ENCODE measurements at regions not wholly inside any gene's neighbourhood (a gene's known extent, or its start where the extent isn't known, plus 50 kb on each side); places are given as distances from the start of the nearest gene placed in this dataset.
"Not testable (repeated sequence)": the region's sequence is repeated elsewhere in the genome, so short reads cannot be mapped to it uniquely, and the experiment has no call there.

GRCh38 chr14:65834812-65835211, 422.3 kb downstream of the FUT8 start:
- DNase-seq (ENCODE audit: low read depth) = no peak

GRCh38 chr14:65835501-65835900, 423.0 kb downstream of the FUT8 start:
- DNase-seq (ENCODE audit: low read depth) = no peak

DNA sequence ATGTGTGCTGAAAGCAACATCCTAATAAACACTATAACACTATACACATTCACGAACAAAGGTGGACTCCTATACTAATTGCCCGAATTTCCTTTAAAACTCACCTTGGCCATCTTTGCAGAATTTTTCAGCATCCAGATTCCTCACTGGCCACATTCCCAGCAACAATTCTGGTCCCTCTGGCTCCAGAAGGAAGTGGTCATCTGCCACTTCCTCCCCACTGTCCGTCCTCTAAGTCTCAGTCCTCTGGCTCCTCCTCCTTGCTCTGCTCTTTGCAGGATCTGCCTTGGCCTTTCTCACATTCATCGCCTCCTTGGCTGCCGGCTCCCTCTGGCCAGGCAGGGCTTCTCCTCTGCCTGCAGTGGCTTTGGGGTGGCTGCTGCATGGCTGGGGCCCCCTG, 426.0 kb downstream of the FUT8 start:
- no peak for DNase-seq (ENCODE audit: low read depth)

DNA sequence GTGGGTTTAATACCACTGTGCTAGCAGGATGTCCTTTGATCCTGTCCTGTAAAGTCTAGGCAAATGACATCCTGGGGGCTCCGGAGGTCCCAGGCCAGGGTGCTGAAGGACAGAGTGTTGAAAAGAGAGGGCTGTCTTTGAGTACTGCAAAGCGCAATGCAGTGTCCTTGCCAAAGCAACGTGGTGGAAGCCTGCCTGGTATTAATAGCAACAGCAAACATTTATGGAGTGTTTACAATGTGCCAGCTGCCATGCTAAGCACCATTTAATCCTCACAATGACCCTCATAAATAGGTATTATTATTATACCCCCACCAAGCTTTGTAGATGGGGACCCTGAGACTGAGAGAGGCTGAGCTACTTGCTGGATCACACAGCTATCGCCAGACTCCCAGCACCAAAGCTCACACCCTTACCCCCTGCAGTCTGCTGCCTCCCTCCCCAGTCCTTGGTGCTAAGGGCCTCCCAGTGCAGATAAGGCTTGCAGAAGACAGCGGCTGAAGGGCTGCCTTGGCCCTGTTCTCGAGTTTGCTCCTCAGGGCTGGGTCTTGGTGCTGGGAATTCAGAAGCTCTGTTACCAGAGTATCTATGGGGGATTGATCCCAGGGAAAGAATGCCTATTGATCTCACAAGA, 427.7 kb downstream of the FUT8 start:
- DNase-seq (ENCODE audit: low read depth) = no peak

DNA sequence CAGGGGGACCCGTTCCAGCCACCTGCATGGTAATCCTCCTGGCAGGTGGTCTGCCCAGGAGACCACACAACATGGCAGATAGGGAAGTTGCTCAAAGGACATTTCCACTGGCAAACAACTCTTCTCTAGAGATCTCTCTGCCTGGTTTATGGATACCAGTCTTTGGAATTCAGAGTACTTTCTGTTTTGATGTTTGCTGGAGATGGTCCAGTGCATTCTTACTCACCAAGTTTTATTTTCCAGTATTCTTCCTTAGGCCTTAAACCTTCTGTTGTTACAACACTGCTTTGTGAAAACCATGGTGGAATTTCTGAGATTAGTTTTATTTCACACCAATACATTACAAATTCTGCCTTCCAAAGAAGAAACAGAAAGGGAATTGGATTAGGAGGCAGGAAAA, 428.3 kb downstream of the FUT8 start:
- no peak for DNase-seq (ENCODE audit: low read depth)

GRCh38 chr14:65846196-65846868, 433.8 kb downstream of the FUT8 start:
- DNase-seq (ENCODE audit: low read depth) = no peak

DNA sequence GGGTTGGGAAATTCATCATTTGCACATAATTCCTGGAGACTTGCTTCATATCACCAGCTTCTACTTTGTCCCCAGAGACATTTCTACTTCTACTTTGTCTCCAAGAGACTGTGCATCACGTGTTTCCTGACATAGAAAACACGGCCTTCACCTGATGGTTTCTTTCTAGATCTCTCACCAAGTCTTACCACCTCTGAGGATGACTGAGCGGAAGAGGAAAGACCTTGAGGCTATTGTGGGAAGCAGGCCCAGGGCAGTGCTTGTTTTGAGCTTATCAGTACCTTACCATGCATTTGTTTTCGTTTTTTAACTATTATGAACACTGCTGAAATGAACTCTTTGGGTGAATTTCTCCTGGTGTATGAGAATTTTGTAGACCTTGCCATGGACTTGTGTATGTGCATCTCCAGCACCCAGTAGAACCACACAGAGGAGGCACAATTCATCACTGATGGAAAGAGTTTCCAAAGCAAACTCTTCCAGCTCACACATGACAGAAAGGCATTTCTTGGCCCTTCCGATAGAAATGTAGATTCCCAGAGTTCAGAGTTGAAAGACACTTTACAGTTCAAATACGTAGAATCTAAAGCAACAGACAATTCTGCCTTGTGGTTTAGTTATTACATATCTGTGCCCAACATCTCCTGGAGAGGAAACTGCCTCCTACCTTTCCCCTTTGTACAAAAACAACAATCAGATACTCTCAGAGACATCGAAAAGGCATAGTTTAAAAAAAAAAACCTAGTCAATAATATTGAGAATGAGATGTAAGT, 434.7 kb downstream of the FUT8 start:
- peak; percentile 26 for DNase-seq (ENCODE audit: low read depth)

- not testable (repeated sequence) for DNase-seq (ENCODE audit: low read depth)
Observed at GRCh38 chr14:65847931-65848330, 435.4 kb downstream of the FUT8 start.

GRCh38 chr14:65849091-65849490, 436.6 kb downstream of the FUT8 start:
- DNase-seq (ENCODE audit: low read depth) = no peak

DNA sequence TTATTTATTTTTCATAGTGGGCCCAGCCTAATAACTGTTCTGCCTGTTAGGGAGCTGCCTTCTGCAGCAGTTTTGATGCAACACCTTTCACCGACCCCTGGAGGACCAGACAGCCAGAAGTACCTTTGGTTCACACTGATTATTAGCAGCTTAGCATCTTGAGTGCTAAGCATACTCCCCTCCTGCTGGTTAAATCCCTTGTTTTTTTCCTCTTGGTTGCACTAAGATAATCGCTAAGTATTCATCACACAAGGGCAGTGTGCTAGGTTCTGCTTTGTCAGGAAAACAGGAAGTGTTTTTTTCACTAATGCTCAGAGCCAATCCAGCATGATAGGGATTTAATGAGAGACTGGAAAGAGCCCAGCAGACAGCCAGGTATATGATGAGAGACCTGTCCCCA, 437.0 kb downstream of the FUT8 start:
- DNase-seq (ENCODE audit: low read depth) = no peak

- DNase-seq (ENCODE audit: low read depth) = peak; percentile 20
Observed at GRCh38 chr14:65850429-65851135, 438.1 kb downstream of the FUT8 start.

- no peak for DNase-seq (ENCODE audit: low read depth)
Observed at GRCh38 chr14:65852689-65853088, 440.2 kb downstream of the FUT8 start.

- no peak for DNase-seq (ENCODE audit: low read depth)
Observed at GRCh38 chr14:65853407-65853955, 441.0 kb downstream of the FUT8 start.

DNA sequence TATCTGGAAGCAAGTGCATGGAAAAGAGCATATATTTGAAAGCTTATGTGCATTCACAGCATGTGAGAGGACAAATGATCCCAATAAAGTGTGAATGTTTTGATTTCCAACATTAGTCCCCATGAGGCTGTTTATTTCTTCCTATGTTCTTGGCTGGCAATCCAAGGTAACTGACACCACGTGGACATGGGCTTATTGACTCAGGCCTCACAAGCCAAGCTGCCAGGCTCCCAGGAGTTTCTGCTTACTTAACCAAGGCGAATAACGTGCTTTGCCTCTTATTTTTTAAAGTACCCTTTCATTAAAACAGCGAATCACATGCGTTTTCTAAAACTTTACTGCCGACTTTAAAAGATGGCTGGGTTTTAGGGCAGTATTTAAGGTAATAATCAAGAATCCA, 441.7 kb downstream of the FUT8 start:
- no peak for DNase-seq (ENCODE audit: low read depth)

GRCh38 chr14:65860956-65861611, 448.6 kb downstream of the FUT8 start:
- DNase-seq (ENCODE audit: low read depth) = no peak

- no peak for DNase-seq (ENCODE audit: low read depth)
Observed at GRCh38 chr14:65864549-65864948, 452.0 kb downstream of the FUT8 start.

DNA sequence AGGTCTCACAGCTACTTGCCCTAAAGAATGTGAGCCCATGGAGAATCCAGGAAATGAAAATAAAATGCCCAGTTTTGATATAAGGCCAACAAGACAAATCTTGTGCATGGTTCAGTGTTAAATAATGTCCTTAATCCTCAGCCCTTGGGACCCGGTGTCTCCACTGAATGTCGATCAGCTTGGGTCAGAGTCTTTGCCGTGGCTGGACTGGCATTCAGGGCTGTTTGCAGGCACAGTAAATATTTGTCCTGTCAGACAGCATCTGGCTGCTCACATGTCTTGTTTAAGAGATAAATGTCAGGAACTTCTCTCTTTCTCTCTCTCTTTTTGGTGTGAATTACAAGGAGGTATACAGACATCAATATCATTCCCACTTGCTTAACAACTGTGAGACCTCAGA, 452.5 kb downstream of the FUT8 start:
- no peak for DNase-seq (ENCODE audit: low read depth)

GRCh38 chr14:65866448-65866847, 453.9 kb downstream of the FUT8 start:
- no peak for DNase-seq (ENCODE audit: low read depth)

DNA sequence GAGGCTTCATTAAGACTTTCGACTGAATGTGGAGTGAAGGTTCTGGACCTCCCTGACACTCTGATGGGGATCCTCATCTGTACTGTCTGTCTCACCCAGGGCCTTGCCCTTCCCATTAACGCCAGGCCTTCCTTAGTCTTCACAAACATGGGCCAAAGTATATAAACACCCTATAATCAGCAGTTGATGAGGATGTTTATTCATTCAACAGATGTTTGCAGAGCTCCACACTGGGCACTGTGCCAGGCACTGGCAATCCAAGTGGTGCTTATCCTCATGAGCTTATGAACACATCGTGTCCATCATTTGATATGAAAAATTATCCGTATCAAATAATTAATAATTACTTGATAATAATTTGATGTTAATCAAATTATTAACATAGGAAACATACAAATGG, 454.4 kb downstream of the FUT8 start:
- no peak for DNase-seq (ENCODE audit: low read depth)

- DNase-seq (ENCODE audit: low read depth) = no peak
Observed at GRCh38 chr14:65867333-65867732, 454.8 kb downstream of the FUT8 start.

DNA sequence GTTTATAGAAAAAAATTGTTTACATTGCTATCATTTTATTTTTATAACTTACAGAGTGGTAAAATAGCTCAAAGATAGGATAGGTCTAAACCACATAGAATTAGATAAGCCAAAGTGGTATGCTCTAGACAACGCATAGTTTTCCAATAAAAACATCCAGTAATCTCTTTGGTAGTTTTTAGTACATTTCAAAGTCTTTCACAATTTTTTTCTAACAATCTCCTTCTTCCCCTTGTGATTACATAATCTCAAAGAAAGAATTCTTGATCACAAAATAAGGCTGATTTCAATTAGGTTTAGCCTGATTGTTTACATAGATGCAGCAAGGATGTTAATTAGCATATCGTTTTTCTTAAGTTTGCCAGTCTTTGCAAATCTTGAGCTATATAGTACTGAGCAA, 460.0 kb downstream of the FUT8 start:
- no peak for DNase-seq (ENCODE audit: low read depth)

DNA sequence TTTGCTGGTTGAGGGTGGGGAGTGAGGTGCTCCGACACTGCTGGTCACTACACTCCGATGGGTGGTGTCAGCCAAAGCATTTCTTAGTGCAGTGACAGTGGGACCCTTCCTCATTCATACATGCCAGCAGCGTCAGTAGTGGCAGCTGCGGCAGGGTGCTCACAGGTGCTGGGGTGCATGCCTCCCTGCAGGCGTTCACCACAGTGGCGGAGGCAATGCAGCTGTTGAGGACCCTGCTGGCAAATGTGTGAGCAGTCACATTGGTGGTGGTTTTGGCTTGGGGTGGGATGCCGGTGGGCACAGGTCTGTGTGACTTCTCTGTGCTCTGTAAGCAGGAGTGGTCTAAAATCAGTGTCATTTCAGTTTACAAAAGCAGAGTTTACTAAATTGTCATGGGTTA, 464.6 kb downstream of the FUT8 start:
- no peak for DNase-seq (ENCODE audit: low read depth)
